Stimulated activated CD8-positive, alpha-beta memory T cell treated with anti-CD3 and anti-CD28 coated beads, Interleukin-7, amount 100 ng/mL, for 48 hours (primary cell): ENCODE measurements at regions not wholly inside any gene's neighbourhood (a gene's known extent, or its start where the extent isn't known, plus 50 kb on each side); places are given as distances from the start of the nearest gene placed in this dataset.

Source experiments
- DNase-seq, 2 donors: peaks; one replicate each; pipeline ENCODE4 v3.0.0-alpha.2; 2020; ENCODE audit warnings: low read depth in 1 of 2; ENCODE audit errors: extremely low read depth in 1 of 2

- DNase-seq, result no peak
Measured at GRCh38 chr3:102206511-102207031, 228.2 kb upstream of the ZPLD1 start.

- DNase-seq, result no peak
Measured at GRCh38 chr3:102207151-102207571, 227.7 kb upstream of the ZPLD1 start.

GRCh38 chr3:102215166-102215565 is 219.6 kb upstream of the ZPLD1 start:
- DNase-seq, result no peak

- DNase-seq, result no peak
Measured at GRCh38 chr3:102223132-102223531, 211.7 kb upstream of the ZPLD1 start.

- no peak for DNase-seq
Measured at GRCh38 chr3:102224171-102224570, 210.6 kb upstream of the ZPLD1 start.

GRCh38 chr3:102225005-102225404 is 209.8 kb upstream of the ZPLD1 start:
- DNase-seq, result no peak

GRCh38 chr3:102225407-102226132 is 209.2 kb upstream of the ZPLD1 start:
- DNase-seq, result no peak

GRCh38 chr3:102226463-102226862 is 208.4 kb upstream of the ZPLD1 start:
- no peak for DNase-seq

GRCh38 chr3:102229062-102229655 is 205.7 kb upstream of the ZPLD1 start:
- DNase-seq, result peak; percentile 28 to 34

GRCh38 chr3:102230057-102230456 is 204.8 kb upstream of the ZPLD1 start:
- no peak for DNase-seq

GRCh38 chr3:102233881-102234280 is 200.9 kb upstream of the ZPLD1 start:
- DNase-seq, result no peak

- DNase-seq, result no peak
Measured at GRCh38 chr3:102235679-102236078, 199.1 kb upstream of the ZPLD1 start.

GRCh38 chr3:102237181-102237580 is 197.6 kb upstream of the ZPLD1 start:
- no peak for DNase-seq

- no peak for DNase-seq
Measured at GRCh38 chr3:102237838-102238237, 197.0 kb upstream of the ZPLD1 start.

GRCh38 chr3:102238362-102238761 is 196.5 kb upstream of the ZPLD1 start:
- DNase-seq, result no peak

GRCh38 chr3:102240720-102241119 is 194.1 kb upstream of the ZPLD1 start:
- DNase-seq, result no peak

- no peak for DNase-seq
Measured at GRCh38 chr3:102248981-102249705, 185.7 kb upstream of the ZPLD1 start.

GRCh38 chr3:102255736-102256135 is 179.1 kb upstream of the ZPLD1 start:
- DNase-seq, result no peak

GRCh38 chr3:102258666-102259227 is 176.1 kb upstream of the ZPLD1 start:
- no peak for DNase-seq

- no peak for DNase-seq
Measured at GRCh38 chr3:102259663-102260062, 175.2 kb upstream of the ZPLD1 start.

- no peak for DNase-seq
Measured at GRCh38 chr3:102265720-102266119, 169.1 kb upstream of the ZPLD1 start.
